NT2/D1 (cell line): ENCODE measurements at regions not wholly inside any gene's neighbourhood (a gene's known extent, or its start where the extent isn't known, plus 50 kb on each side); places are given as distances from the start of the nearest gene placed in this dataset.
"Not testable (repeated sequence)": the region's sequence is repeated elsewhere in the genome, so short reads cannot be mapped to it uniquely, and the experiment has no call there.

Experiments used
- DNase-seq: peaks from one replicate; pipeline ENCODE4 v3.0.0-alpha.2; 2011; ENCODE audit warnings: low read depth, low spot score
- H3K27me3 ChIP-seq: 2 replicates; pipeline ENCODE4 v1.6.0; 2011; ENCODE audit warnings: mild to moderate bottlenecking; ENCODE audit not compliant: insufficient read length, insufficient read depth
- H3K36me3 ChIP-seq: 2 replicates; pipeline ENCODE4 v1.6.1; 2011; ENCODE audit warnings: mild to moderate bottlenecking, low read length, mixed read lengths; ENCODE audit not compliant: insufficient read depth, insufficient read length
- H3K4me1 ChIP-seq: 2 replicates; pipeline ENCODE4 v1.5.1; 2011; ENCODE audit not compliant: insufficient read depth, insufficient read length
- H3K4me3 ChIP-seq: 2 replicates; pipeline ENCODE4 v1.5.1; 2011; ENCODE audit warnings: low read depth; ENCODE audit not compliant: insufficient read length
- H3K9ac ChIP-seq: 2 replicates; pipeline ENCODE4 v1.6.0; 2011; ENCODE audit warnings: low read depth; ENCODE audit not compliant: insufficient read length
- H3K9me3 ChIP-seq: 2 replicates; pipeline ENCODE4 v1.5.1; 2011; ENCODE audit warnings: mild to moderate bottlenecking, low read length; ENCODE audit not compliant: insufficient read depth
- SUZ12 ChIP-seq: IDR thresholded peaks from 2 replicates; pipeline ENCODE4 v1.6.1; 2011; ENCODE audit not compliant: insufficient read length, insufficient read depth; ENCODE audit errors: extremely low read depth
- YY1 ChIP-seq: IDR thresholded peaks from 2 replicates; pipeline ENCODE4 v1.6.1; 2011; ENCODE audit not compliant: insufficient read length, insufficient read depth
- ZNF274 ChIP-seq: IDR thresholded peaks from 2 replicates; pipeline ENCODE4 v1.6.1; 2011; ENCODE audit warnings: mild to moderate bottlenecking, low read depth, low read length

DNA sequence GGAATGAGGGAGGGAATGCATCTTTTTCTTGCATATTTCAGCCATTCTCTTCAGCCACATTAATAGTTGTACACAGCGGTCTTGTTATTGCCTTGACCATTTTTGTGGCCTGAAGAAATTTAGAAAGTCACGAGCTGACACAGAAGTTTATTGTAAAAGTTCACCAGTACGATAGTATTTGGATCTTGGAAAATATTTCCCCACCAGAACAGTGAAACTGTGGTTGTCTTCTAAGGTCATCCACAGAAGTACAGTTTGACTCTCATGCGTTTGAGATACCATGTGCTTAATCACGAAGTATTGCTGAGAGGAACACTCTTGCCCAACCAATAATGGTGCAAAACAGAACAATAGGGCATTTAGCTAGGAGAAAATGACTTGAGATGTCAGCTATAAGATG is 409.2 kb upstream of the AMELY start:
- H3K9me3 ChIP-seq: no peaks in the 10 kb centered on the region
- H3K9ac ChIP-seq: no peak overlapping the region
- no peak for TF ChIP-seq ZNF274
- no peaks in the 10 kb centered on the region for H3K4me1 ChIP-seq
- no peak overlapping the region for H3K4me3 ChIP-seq
- H3K36me3 ChIP-seq: peaks cover 10% of the 10 kb centered on the region
- DNase-seq: no peak
- no peaks in the 10 kb centered on the region for H3K27me3 ChIP-seq

DNA sequence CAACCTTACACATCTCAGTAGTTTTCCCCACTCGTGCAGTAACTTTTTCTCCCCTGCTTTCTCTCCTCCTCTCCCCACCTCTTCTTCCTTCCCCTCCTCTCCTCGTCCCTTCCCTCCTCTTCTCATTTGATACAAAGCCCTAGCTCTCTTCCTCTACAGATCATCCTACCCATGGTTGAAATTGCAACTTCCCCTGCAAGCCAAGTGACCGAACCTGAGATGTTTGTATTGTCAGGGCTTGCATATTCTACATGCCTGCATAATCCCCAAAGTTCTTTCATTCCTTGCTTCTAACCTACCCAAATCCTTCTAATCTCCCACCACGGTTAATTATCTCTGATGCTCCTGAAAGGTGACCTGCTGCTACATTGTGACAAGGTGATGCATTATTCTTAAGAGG is 408.6 kb upstream of the AMELY start:
- DNase-seq, H3K36me3 ChIP-seq: not testable (repeated sequence)

DNA sequence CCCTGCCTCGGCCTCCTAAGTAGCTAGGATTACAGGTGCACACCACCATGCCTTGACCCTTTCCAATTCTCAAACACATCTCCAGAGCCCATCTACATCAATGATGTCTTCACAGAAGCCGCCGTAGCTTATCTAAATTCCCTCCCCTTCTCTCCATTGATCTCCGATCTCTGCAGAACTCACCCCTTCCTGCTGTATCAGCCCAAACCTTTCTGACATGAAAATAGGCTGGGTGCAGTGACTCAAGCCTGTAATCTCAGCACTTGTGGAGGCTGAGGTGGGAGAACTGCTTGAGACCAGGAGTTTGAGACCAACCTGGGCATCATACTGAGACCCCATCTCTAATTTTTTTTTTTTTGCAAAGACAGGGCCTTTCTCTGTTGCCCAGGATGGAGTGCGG is 406.6 kb upstream of the AMELY start:
- no peaks in the 10 kb centered on the region for H3K9me3 ChIP-seq
- peaks cover 7% of the 10 kb centered on the region for H3K36me3 ChIP-seq
- no peak for DNase-seq
- H3K27me3 ChIP-seq: no peaks in the 10 kb centered on the region
- TF ChIP-seq SUZ12: no peak
- TF ChIP-seq ZNF274: no peak
- TF ChIP-seq YY1: no peak
- no peaks in the 10 kb centered on the region for H3K4me1 ChIP-seq
- no peak overlapping the region for H3K4me3 ChIP-seq
- no peak overlapping the region for H3K9ac ChIP-seq

More for the DNA sequence above, 408.6 kb upstream of the AMELY start:
- H3K4me1 ChIP-seq, H3K9me3 ChIP-seq, H3K4me3 ChIP-seq, H3K27me3 ChIP-seq, H3K9ac ChIP-seq: not testable (repeated sequence)

GRCh38 chrY:7317571-7317970 is 406.0 kb upstream of the AMELY start:
- H3K4me1 ChIP-seq: no peaks in the 10 kb centered on the region
- peaks cover 7% of the 10 kb centered on the region for H3K36me3 ChIP-seq
- no peak for DNase-seq
- no peak overlapping the region for H3K9ac ChIP-seq
- no peak overlapping the region for H3K4me3 ChIP-seq
- no peaks in the 10 kb centered on the region for H3K9me3 ChIP-seq
- no peaks in the 10 kb centered on the region for H3K27me3 ChIP-seq
- TF ChIP-seq YY1 (no peak), ZNF274 (no peak), SUZ12 (no peak)

DNA sequence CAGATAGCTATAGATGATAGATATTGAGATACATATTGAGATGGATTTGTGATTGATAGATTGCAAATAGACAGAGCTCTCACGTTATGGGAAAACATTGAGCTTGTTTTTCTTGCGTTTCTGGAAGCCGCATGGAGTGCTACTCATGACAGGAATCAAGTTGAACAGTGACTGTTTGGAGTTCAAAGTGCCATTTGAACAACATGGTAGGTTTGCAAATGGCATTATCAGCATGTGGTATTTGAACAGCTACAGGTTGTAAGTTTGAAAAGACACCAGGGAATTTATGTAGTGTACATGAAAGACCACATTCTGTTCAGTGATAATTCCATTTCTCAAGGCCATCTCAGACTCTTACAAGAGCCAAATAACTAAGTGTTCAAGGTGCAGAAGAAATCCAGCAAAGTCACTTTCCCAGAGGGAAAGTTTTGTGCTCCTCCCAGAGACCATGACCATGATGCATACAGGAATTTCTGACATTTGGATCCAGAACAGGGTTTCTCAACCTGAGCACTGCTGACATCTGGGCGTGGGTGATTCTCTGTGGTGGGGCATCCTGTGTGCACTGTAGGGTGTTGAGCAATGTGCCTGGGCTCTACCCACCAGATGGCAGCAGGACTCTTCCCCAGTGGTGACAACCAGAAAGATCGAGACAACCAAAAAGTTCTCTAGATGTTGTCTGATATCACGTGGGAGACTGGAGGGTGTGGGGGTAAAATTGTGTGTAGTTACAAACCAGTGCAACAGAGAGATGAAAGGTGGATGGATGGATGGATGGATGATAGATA is 399.1 kb upstream of the AMELY start:
- Histone ChIP-seq H3K9me3 (no peaks in the 10 kb centered on the region), H3K27me3 (no peaks in the 10 kb centered on the region), H3K4me1 (no peaks in the 10 kb centered on the region), H3K4me3 (no peak overlapping the region), H3K9ac (no peak overlapping the region), H3K36me3 (peaks cover 8% of the 10 kb centered on the region)
- no peak for DNase-seq
- TF ChIP-seq SUZ12: no peak
- no peak for TF ChIP-seq YY1
- no peak for TF ChIP-seq ZNF274

- Histone ChIP-seq H3K36me3 (peaks cover 20% of the 10 kb centered on the region), H3K4me3 (no peak overlapping the region), H3K27me3 (no peaks in the 10 kb centered on the region), H3K9ac (no peak overlapping the region), H3K4me1 (no peaks in the 10 kb centered on the region), H3K9me3 (no peaks in the 10 kb centered on the region)
- TF ChIP-seq SUZ12: no peak
- no peak for TF ChIP-seq ZNF274
- TF ChIP-seq YY1: no peak
- DNase-seq: no peak
Observed at GRCh38 chrY:7308816-7309215, 397.3 kb upstream of the AMELY start.

- DNase-seq: no peak
- TF ChIP-seq YY1 (no peak), ZNF274 (no peak), SUZ12 (no peak)
- H3K27me3 ChIP-seq: no peaks in the 10 kb centered on the region
Observed at GRCh38 chrY:7302306-7302705, 390.8 kb upstream of the AMELY start.

GRCh38 chrY:7299960-7300359 is 388.4 kb upstream of the AMELY start:
- TF ChIP-seq ZNF274: no peak
- H3K9me3 ChIP-seq: no peaks in the 10 kb centered on the region
- H3K9ac ChIP-seq: no peak overlapping the region
- peaks cover 7% of the 10 kb centered on the region for H3K36me3 ChIP-seq
- H3K4me3 ChIP-seq: no peak overlapping the region
- no peaks in the 10 kb centered on the region for H3K4me1 ChIP-seq
- no peak for DNase-seq
- no peaks in the 10 kb centered on the region for H3K27me3 ChIP-seq

More at GRCh38 chrY:7302306-7302705, 390.8 kb upstream of the AMELY start:
- peaks cover 12% of the 10 kb centered on the region for H3K36me3 ChIP-seq
- no peak overlapping the region for H3K9ac ChIP-seq
- no peaks in the 10 kb centered on the region for H3K4me1 ChIP-seq
- H3K4me3 ChIP-seq: no peak overlapping the region
- H3K9me3 ChIP-seq: no peaks in the 10 kb centered on the region
